ENCODE measurements at regions not wholly inside any gene's neighbourhood (a gene's known extent, or its start where the extent isn't known, plus 50 kb on each side); places are given as distances from the start of the nearest gene placed in this dataset.

- Mint-ChIP-seq H3K4me3 (no peak overlapping the region), H3K4me1 (peaks cover 56% of the 10 kb centered on the region), H3K27ac (no peak overlapping the region), H3K9me3 (no peaks in the 10 kb centered on the region), H3K27me3 (ENCODE audit: insufficient read depth, low read depth, poor library complexity) (peaks cover 10% of the 10 kb centered on the region), H3K36me3 (ENCODE audit: low read depth) (no peaks in the 10 kb centered on the region)
- Histone ChIP-seq H3K4me2 (no peak overlapping the region), H3K36me3 (ENCODE audit: insufficient read depth) (no peaks in the 10 kb centered on the region), H3K79me2 (replicated peaks; ENCODE audit: insufficient read depth) (no peaks in the 10 kb centered on the region), H3K4me1 (ENCODE audit: insufficient read depth) (peaks cover 38% of the 10 kb centered on the region), H3K27me3 (ENCODE audit: insufficient read depth) (no peaks in the 10 kb centered on the region), H2AFZ (no peak overlapping the region), H3K4me3 (no peak overlapping the region), H4K20me1 (replicated peaks; ENCODE audit: insufficient read depth) (no peaks in the 10 kb centered on the region), H3K9me2 (ENCODE audit: insufficient read depth) (no peaks in the 10 kb centered on the region), H3F3A (replicated peaks; ENCODE audit: low read depth) (no peaks in the 10 kb centered on the region), H3K27ac (ENCODE audit: low read depth) (no peak overlapping the region)
- DNase-seq (ENCODE audit: low spot score) = no peak
- no peak for TF ChIP-seq CTCF (conservative IDR thresholded peaks at IDR 0.05; ENCODE audit: low read depth in 2 of 2)
- TF ChIP-seq CREB1 (CRISPR knock-in tag; IDR thresholded peaks at IDR 0.05; ENCODE audit: low read depth) = no peak
- no peak for TF ChIP-seq EZH2 (IDR thresholded peaks at IDR 0.05; ENCODE audit: low read depth, unreplicated experiment)
- no peak for ATAC-seq
Measured at GRCh38 chr13:81138353-81138980, 797.5 kb upstream of the SPRY2 start.

GRCh38 chr13:81133066-81133465 lies 792.1 kb upstream of the SPRY2 start:
- Mint-ChIP-seq H3K4me1 (peaks cover 8% of the 10 kb centered on the region; the same call in 2 of the 3 replicates), H3K27me3 (ENCODE audit: insufficient read depth, low read depth, poor library complexity) (no peaks in the 10 kb centered on the region), H3K4me3 (no peak overlapping the region), H3K9me3 (peaks cover 21% of the 10 kb centered on the region), H3K27ac (no peak overlapping the region), H3K36me3 (ENCODE audit: low read depth) (peaks cover 20% of the 10 kb centered on the region)
- H3K4me1 ChIP-seq (ENCODE audit: insufficient read depth) = no peaks in the 10 kb centered on the region
- no peaks in the 10 kb centered on the region for H3K79me2 ChIP-seq (replicated peaks; ENCODE audit: insufficient read depth)
- H3F3A ChIP-seq (replicated peaks; ENCODE audit: low read depth) = no peaks in the 10 kb centered on the region
- no peak overlapping the region for H2AFZ ChIP-seq
- H4K20me1 ChIP-seq (replicated peaks; ENCODE audit: insufficient read depth) = no peaks in the 10 kb centered on the region
- no peaks in the 10 kb centered on the region for H3K27me3 ChIP-seq (ENCODE audit: insufficient read depth)
- no peak overlapping the region for H3K4me3 ChIP-seq
- no peak overlapping the region for H3K27ac ChIP-seq (ENCODE audit: low read depth)
- ATAC-seq (no peak), DNase-seq (ENCODE audit: low spot score) (no peak)
- H3K4me2 ChIP-seq = no peak overlapping the region
- no peaks in the 10 kb centered on the region for H3K36me3 ChIP-seq (ENCODE audit: insufficient read depth)
- no peaks in the 10 kb centered on the region for H3K9me2 ChIP-seq (ENCODE audit: insufficient read depth)
- TF ChIP-seq JUNB (IDR thresholded peaks at IDR 0.05; ENCODE audit: unreplicated experiment) = no peak
- TF ChIP-seq REST (IDR thresholded peaks at IDR 0.05; ENCODE audit: unreplicated experiment) = no peak
- TF ChIP-seq ZNF114 (CRISPR knock-in tag; IDR thresholded peaks at IDR 0.05) = no peak
- no peak for TF ChIP-seq ZNF462 (CRISPR knock-in tag; IDR thresholded peaks at IDR 0.05)
- TF ChIP-seq EZH2 (IDR thresholded peaks at IDR 0.05; ENCODE audit: low read depth, unreplicated experiment) = no peak
- TF ChIP-seq STAT1 (IDR thresholded peaks at IDR 0.05; ENCODE audit: unreplicated experiment) = no peak
- no peak for TF ChIP-seq ETS1 (IDR thresholded peaks at IDR 0.05)
